Fibroblast of mammary gland (primary cell): ENCODE measurements at regions not wholly inside any gene's neighbourhood (a gene's known extent, or its start where the extent isn't known, plus 50 kb on each side); places are given as distances from the start of the nearest gene placed in this dataset.

ENCODE experiments used
- DNase-seq: peaks from one replicate; pipeline ENCODE4 v3.0.0-alpha.2; 2010; ENCODE audit warnings: low read depth
- H3K4me3 ChIP-seq: 2 replicates; pipeline ENCODE4 v1.5.1; 2011; ENCODE audit warnings: low read depth, mild to moderate bottlenecking, low read length, moderate library complexity; ENCODE audit not compliant: control insufficient read depth
- CTCF ChIP-seq: conservative IDR thresholded peaks from 2 replicates; pipeline ENCODE4 v1.5.1; 2011; ENCODE audit warnings: low read depth, low read length, inconsistent platforms; ENCODE audit not compliant: control insufficient read depth, insufficient read depth

DNA sequence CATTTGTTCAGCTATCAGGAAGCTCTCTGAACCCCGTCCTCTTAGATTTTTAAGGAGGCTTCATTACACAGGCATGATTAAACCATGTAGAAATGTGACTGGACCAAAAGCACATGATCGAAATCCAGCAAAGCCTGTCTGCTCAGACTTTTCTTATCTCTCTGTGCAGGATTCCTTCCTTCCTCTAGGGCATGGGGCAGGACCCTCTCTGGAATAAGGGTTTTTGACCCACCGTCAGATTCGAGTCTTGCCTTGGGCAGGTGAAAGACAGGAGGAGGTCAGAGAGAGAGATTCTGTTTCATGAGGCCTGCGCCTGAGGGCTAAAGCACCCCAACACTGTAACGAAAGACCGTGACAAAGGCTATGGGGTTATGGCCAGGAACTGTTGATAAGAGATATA is 136.8 kb downstream of the RHOU start:
- no peak for DNase-seq
- H3K4me3 ChIP-seq, result no peak overlapping the region
- no peak for TF ChIP-seq CTCF

- H3K4me3 ChIP-seq, result no peak overlapping the region
- no peak for DNase-seq
- TF ChIP-seq CTCF, result no peak
Observed at GRCh38 chr1:228873709-228874108, 138.4 kb downstream of the RHOU start.

GRCh38 chr1:228875741-228876140 is 140.5 kb downstream of the RHOU start:
- DNase-seq, result no peak
- H3K4me3 ChIP-seq, result no peak overlapping the region
- TF ChIP-seq CTCF, result no peak

DNA sequence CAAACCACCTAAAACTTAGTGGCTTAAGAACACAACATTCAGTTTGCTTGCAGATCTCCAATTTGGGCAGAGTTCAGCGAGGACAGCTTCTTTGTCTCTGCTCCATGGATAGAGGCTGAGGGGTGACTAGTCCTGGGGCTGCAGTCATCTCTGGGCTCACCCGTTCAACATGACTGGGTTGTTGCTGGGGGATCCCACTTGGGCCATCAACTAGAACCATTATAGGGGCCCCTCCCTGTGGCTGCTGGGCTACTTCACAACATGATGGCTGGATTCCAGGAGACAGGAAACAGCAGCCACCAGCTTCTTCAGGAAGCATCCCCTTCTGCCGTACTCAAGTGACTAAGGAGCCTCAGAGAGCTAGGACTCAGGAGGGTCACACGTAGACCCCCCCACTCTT is 140.9 kb downstream of the RHOU start:
- H3K4me3 ChIP-seq, result no peak overlapping the region
- no peak for TF ChIP-seq CTCF
- DNase-seq, result no peak

- no peak for TF ChIP-seq CTCF
- no peak for DNase-seq
- no peak overlapping the region for H3K4me3 ChIP-seq
Observed at GRCh38 chr1:228879164-228879563, 143.9 kb downstream of the RHOU start.

DNA sequence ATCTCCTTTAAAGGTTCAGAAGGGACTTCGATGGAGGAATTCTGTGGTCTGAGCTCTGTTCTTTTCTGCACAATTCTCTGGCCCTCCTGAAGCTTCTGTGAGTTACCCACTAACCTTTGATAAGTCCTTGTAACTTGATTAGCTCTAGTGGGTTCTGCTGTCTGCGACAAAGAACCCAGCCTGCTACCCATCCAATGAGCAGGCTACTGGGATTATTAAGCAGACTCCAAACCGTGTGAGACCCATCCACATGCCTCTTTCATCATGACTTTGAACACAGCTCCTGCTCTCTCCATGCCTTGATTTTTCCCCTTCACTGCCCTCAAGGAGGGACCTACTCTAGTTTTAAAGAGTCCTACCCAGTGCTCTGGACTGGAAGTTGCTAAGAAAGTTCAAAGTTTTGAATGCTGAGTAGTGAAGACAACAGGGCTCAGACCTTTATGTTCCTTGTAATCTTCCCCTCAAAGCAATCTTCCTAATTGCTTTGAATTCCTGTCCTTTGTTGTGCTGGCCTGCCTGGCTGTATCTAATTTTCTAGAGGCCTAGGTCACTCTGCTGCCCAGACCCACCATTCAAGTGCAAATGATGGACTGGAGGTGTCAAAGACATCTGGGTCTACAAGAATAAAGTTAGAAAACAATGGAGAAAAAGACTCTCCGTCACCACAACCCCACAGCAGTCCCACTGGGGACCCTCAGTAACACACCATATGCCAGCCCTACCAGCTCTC is 146.9 kb downstream of the RHOU start:
- H3K4me3 ChIP-seq, result no peak overlapping the region
- DNase-seq, result no peak
- TF ChIP-seq CTCF, result no peak
